ENCODE measurements at regions not wholly inside any gene's neighbourhood (a gene's known extent, or its start where the extent isn't known, plus 50 kb on each side); places are given as distances from the start of the nearest gene placed in this dataset.
"Not testable (repeated sequence)": the region's sequence is repeated elsewhere in the genome, so short reads cannot be mapped to it uniquely, and the experiment has no call there.

DNA sequence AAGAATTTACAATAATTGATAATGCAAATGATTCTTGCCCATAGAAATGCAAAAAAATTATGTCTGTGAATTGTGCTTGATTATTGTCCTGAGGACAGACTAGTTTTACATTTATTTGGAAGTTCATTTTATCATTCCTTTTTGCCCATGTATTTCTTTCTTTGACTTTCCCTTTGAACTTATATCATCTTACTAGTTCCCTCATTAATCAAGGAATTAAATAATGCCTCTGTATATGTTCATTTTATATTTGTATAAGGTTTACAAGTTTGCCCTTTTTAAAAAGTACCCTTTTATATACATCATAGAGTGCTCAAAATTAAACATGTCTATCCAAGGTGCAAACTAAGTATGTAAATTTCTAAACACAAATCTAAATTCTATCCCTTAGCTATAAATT is 501.6 kb downstream of the NTRK2 start:
- no peak for ATAC-seq (replicated peaks)
- Mint-ChIP-seq H3K4me1 (no peaks in the 10 kb centered on the region), H3K27me3 (no peaks in the 10 kb centered on the region), H3K9me3 (peaks cover 4 to 6% of the 10 kb centered on the region in 2 donors), H3K36me3 (no peaks in the 10 kb centered on the region), H3K4me3 (no peak overlapping the region), H3K27ac (no peak overlapping the region)
- no peak for DNase-seq

DNA sequence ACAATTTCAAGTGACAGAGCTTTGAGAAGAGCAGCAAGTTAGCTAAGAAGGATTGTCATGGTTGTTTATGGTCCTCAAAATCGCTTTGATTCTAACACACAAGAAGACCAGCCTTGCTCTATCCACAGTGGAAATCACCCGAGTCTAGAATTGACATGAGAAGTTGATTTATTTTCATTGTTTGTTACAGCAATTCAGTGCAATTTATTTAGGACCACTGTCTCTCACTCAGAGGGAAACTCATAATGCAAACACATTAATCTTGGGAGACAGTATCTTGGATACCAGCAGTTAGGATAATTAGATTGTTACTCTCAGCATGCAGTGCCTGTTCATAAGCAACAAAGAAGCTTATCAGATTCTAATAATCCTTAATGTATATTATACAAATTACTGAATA is 498.9 kb downstream of the NTRK2 start:
- no peak overlapping the region for H3K4me3 Mint-ChIP-seq
- ATAC-seq (replicated peaks) (no peak), DNase-seq (no peak)
- no peaks in the 10 kb centered on the region for H3K4me1 Mint-ChIP-seq
- no peak overlapping the region for H3K27ac Mint-ChIP-seq
- no peaks in the 10 kb centered on the region for H3K36me3 Mint-ChIP-seq
- no peaks in the 10 kb centered on the region for H3K27me3 Mint-ChIP-seq
- peaks cover 4 to 6% of the 10 kb centered on the region in 2 donors for H3K9me3 Mint-ChIP-seq

DNA sequence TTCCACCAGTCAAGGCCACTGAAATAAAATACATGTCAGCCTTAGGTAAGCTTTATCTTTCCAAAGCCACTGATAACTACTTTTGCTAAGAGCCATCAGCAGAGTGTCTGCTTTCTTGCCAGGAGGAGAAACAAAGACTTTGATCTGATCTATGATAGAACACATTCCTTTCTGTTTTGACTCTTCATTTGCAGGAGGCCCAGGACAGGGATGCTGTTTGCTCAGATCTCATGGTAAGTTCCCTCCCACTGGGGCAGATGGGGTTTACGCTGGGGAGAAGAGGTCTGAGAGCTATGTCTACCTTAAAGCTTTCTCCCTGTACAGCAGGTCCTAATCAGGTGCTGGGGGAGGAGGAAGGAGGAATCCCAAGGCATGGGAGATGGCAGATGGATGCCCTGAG is 497.6 kb downstream of the NTRK2 start:
- peaks cover 6% of the 10 kb centered on the region in 2 donors for H3K9me3 Mint-ChIP-seq
- no peaks in the 10 kb centered on the region for H3K4me1 Mint-ChIP-seq
- H3K4me3 Mint-ChIP-seq = no peak overlapping the region
- no peak for DNase-seq
- no peaks in the 10 kb centered on the region for H3K27me3 Mint-ChIP-seq
- H3K27ac Mint-ChIP-seq = no peak overlapping the region
- no peak for ATAC-seq (replicated peaks)
- H3K36me3 Mint-ChIP-seq = no peaks in the 10 kb centered on the region

DNA sequence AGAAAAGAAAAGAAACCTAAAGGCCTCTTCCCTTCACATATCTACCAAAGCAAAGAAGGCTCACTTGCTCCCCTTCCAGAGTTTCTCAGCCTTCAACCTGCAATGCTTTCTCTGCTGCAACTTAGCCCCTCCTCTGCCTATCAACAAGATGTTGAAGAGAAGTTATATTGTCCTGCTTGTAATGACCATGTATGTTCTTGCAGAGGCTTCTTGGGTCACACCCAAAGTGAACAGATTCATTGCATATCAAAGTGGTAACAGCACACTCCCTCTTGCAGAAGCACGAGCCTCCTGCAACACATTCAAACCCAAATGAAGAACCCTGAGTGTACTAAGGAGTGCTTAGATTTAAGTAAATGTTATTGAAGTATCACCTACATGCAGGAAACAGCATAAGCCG is 494.3 kb downstream of the NTRK2 start:
- no peak overlapping the region for H3K27ac Mint-ChIP-seq
- no peak for ATAC-seq (replicated peaks)

DNA sequence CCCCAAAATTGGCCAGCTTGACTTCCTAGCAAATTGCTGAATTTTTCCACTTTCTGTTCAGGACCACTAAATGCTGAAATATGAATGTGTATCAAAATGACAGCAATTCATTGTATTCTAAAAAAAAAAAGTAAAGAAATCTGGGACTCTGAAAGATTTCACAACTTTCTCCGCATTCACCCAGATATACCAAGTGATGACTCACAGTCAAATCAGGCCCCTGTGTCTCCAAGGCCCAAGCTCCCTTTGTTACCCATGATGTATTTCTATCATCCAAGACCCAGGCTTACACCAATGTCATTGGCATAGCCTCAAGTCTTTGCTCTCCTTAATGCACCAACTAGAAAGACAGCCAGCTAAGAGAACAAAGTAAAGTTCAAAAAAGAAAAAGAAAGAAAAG is 493.9 kb downstream of the NTRK2 start:
- ATAC-seq (replicated peaks) (no peak), DNase-seq (no peak)
- H3K36me3 Mint-ChIP-seq = no peaks in the 10 kb centered on the region
- no peaks in the 10 kb centered on the region for H3K4me1 Mint-ChIP-seq
- H3K27me3 Mint-ChIP-seq = no peaks in the 10 kb centered on the region
- no peak overlapping the region for H3K27ac Mint-ChIP-seq
- no peak overlapping the region for H3K4me3 Mint-ChIP-seq
- H3K9me3 Mint-ChIP-seq = peaks cover 0 to 5% of the 10 kb centered on the region in 2 donors

More for the DNA sequence above, 494.3 kb downstream of the NTRK2 start:
- peaks cover 0 to 5% of the 10 kb centered on the region in 2 donors for H3K9me3 Mint-ChIP-seq
- no peaks in the 10 kb centered on the region for H3K27me3 Mint-ChIP-seq
- DNase-seq = no peak
- H3K36me3 Mint-ChIP-seq = no peaks in the 10 kb centered on the region
- no peak overlapping the region for H3K4me3 Mint-ChIP-seq
- no peaks in the 10 kb centered on the region for H3K4me1 Mint-ChIP-seq

DNA sequence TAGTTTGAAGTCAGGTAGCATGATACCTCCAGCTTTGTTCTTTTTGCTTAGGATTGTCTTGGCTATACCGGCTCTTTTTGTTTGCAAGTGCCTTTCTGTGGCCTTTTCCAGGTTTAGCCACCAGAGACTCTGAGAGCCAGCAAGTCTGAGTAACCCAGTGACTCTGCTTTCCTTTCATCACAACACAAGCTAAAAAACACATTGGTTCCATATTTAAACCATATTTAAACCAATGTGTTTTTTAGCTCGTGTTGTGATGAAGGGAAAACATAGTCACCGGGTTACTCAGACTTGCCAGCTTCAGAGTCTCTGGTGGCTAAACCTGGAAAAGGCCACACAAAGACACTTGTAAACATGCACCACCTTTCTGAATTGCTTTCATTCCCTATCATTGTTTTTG is 493.3 kb downstream of the NTRK2 start:
- no peak overlapping the region for H3K27ac Mint-ChIP-seq
- ATAC-seq (replicated peaks) = no peak
- H3K36me3 Mint-ChIP-seq = no peaks in the 10 kb centered on the region
- no peaks in the 10 kb centered on the region for H3K27me3 Mint-ChIP-seq
- peaks cover 0 to 5% of the 10 kb centered on the region in 2 donors for H3K9me3 Mint-ChIP-seq
- no peak overlapping the region for H3K4me3 Mint-ChIP-seq
- no peak for DNase-seq
- H3K4me1 Mint-ChIP-seq = no peaks in the 10 kb centered on the region

DNA sequence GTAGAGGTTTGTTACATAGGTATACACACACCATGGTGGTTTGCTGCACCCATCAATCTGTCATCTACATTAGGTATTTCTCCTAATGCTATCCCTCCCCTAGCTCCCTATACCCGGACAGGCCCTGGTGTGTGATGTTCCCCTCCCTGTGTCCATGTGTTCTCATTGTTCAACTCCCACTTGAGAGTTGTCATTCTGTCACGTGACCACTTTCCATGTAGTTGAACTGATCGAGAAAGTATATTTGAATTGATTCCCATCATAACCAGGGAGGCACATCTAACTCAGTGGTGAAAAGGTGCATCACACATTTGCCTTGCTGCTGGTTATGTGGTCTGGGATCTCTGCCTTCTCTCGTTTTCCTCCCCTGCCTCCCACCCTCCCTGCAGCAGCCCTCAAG is 491.4 kb downstream of the NTRK2 start:
- ATAC-seq (replicated peaks) = not testable (repeated sequence)

DNA sequence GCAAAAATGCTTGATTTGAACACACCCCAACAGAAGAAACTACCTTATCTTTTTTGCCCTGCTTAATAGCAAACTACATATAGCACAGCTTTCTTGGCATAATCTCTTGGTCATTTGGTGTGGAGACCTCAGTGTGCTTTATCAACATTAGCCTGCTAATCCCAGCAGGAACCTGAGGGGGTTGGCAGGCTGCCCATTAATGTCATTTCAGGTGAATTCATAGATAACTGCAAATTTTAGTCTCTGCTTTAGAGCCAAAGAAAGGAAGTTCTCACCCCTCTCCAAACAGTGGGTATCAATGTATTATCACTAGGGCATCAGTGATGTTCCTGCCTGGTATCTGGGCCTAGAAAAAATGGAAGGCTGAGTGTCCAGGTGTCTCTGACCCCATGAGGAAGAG is 489.0 kb downstream of the NTRK2 start:
- Mint-ChIP-seq H3K4me1 (no peaks in the 10 kb centered on the region), H3K27ac (no peak overlapping the region), H3K27me3 (peaks cover 0 to 3% of the 10 kb centered on the region in 2 donors), H3K4me3 (no peak overlapping the region), H3K36me3 (no peaks in the 10 kb centered on the region), H3K9me3 (peaks cover 0 to 5% of the 10 kb centered on the region in 2 donors)
- ATAC-seq (replicated peaks) = no peak
- DNase-seq = no peak

More for the DNA sequence above, 491.4 kb downstream of the NTRK2 start:
- DNase-seq, H3K4me1 Mint-ChIP-seq, H3K9me3 Mint-ChIP-seq, H3K27ac Mint-ChIP-seq, H3K36me3 Mint-ChIP-seq, H3K27me3 Mint-ChIP-seq, H3K4me3 Mint-ChIP-seq: not testable (repeated sequence)

DNA sequence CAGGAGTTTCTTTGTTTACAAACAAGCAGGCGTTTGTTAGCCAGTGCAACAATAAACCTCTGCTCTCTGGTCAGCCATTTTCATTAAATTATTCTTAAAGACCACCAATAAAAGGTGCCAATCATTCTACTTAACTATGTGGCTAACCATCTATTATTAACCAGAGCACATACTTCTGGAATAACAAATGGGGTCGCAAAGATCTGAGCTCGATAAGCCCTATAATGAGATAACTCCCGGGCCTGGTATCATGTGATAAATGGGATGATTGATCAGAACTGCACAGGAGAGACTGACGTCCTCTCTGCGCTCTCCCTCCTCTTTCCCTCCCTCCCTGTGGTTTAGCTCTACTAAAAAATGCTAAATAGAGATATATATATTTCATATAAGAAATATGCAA is 488.2 kb downstream of the NTRK2 start:
- no peak for ATAC-seq (replicated peaks)
- H3K9me3 Mint-ChIP-seq = peaks cover 0 to 5% of the 10 kb centered on the region in 2 donors
- no peaks in the 10 kb centered on the region for H3K36me3 Mint-ChIP-seq
- no peak overlapping the region for H3K4me3 Mint-ChIP-seq
- no peak for DNase-seq
- no peaks in the 10 kb centered on the region for H3K4me1 Mint-ChIP-seq
- H3K27me3 Mint-ChIP-seq = peaks cover 0 to 3% of the 10 kb centered on the region in 2 donors
- H3K27ac Mint-ChIP-seq = no peak overlapping the region

DNA sequence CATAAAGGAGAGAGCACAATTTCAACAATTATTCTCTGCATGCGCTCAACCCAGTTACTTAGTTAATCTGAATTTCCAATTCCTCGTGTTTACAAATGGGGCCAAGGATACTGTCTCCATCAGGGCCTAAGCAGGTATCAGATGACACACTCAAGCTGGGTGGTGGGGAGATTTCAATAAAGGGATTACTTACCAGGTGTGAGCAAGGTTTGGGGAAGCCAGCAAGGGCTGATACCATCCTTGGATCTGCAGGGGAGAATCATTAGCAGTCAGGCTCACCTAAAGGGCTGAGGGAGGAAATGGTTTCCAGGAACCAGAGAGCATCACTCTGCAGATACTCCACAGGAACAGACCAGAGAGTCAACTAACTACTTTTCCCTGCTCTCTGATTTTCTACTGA is 487.1 kb downstream of the NTRK2 start:
- no peak overlapping the region for H3K27ac Mint-ChIP-seq
- H3K9me3 Mint-ChIP-seq = no peaks in the 10 kb centered on the region
- no peak for ATAC-seq (replicated peaks)
- no peak overlapping the region for H3K4me3 Mint-ChIP-seq
- H3K4me1 Mint-ChIP-seq = no peaks in the 10 kb centered on the region
- H3K27me3 Mint-ChIP-seq = peaks cover 0 to 3% of the 10 kb centered on the region in 2 donors
- H3K36me3 Mint-ChIP-seq = no peaks in the 10 kb centered on the region
- no peak for DNase-seq

DNA sequence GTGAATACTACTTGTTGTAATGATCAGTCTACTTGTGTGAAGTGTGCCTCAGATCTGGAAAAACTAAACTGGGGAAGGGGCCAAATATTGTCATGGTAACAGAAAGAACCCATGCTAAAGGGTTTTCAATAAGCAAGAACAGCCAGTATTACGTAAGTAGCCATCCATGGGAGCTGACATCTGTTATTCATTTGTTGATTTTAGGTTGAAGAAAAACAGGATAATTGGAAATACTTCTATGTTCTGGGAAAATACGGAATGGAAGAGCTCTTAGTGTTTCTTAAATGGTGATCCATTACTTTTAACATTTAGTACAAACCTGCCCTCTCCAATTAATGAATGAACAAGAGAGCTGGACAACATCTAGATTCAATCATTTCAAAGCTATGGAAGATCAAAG is 485.8 kb downstream of the NTRK2 start:
- H3K4me1 Mint-ChIP-seq = no peaks in the 10 kb centered on the region
- no peaks in the 10 kb centered on the region for H3K9me3 Mint-ChIP-seq
- H3K36me3 Mint-ChIP-seq = no peaks in the 10 kb centered on the region
- H3K4me3 Mint-ChIP-seq = no peak overlapping the region
- peaks cover 0 to 3% of the 10 kb centered on the region in 2 donors for H3K27me3 Mint-ChIP-seq
- no peak overlapping the region for H3K27ac Mint-ChIP-seq
- ATAC-seq (replicated peaks) (no peak), DNase-seq (no peak)

DNA sequence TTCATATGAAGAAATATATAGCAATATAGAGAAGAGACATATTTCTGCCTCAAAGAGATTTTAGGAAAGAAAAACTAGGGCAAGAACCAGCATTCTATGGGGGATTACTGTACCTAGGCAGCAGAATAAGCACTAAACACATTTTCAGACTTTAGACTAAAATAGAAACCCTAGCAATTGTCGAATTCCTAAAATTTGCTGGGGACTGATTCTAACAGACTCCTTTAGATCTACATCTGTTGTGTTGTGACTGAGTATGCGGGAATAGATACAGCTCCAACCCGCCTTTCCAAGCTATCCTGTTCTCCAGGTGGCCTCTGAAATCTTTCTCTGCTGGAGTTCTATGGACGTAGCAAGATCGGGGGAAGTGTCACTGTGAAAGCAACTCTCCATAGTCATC is 482.2 kb downstream of the NTRK2 start:
- ATAC-seq (replicated peaks) = no peak
- Mint-ChIP-seq H3K4me3 (no peak overlapping the region), H3K4me1 (no peaks in the 10 kb centered on the region), H3K27ac (no peak overlapping the region), H3K9me3 (peaks cover 0 to 4% of the 10 kb centered on the region in 2 donors), H3K36me3 (no peaks in the 10 kb centered on the region), H3K27me3 (peaks cover 0 to 10% of the 10 kb centered on the region in 2 donors)
- no peak for DNase-seq

DNA sequence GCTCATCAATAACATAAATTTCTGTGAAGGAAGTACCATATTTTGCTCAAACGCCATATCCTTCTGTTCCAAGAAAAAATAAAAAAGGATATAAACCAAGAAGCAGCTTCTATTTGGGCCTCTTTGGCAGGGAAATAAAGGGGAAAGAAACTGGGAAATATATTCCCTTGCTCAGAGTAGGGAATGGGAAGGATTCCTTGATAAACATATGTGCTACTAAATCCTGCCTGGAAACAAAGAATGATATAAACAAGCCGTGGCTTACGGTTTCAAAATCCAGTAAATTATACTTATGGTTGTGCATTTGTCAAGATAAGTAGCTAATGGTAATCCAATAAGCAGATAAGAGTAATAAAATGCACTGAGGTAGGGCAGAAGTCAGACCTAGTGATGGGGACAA is 481.6 kb downstream of the NTRK2 start:
- H3K27me3 Mint-ChIP-seq = peaks cover 0 to 10% of the 10 kb centered on the region in 2 donors
- DNase-seq = no peak
- no peak for ATAC-seq (replicated peaks)
- no peak overlapping the region for H3K4me3 Mint-ChIP-seq
- H3K36me3 Mint-ChIP-seq = no peaks in the 10 kb centered on the region
- H3K4me1 Mint-ChIP-seq = no peaks in the 10 kb centered on the region
- no peak overlapping the region for H3K27ac Mint-ChIP-seq
- peaks cover 0 to 4% of the 10 kb centered on the region in 2 donors for H3K9me3 Mint-ChIP-seq

DNA sequence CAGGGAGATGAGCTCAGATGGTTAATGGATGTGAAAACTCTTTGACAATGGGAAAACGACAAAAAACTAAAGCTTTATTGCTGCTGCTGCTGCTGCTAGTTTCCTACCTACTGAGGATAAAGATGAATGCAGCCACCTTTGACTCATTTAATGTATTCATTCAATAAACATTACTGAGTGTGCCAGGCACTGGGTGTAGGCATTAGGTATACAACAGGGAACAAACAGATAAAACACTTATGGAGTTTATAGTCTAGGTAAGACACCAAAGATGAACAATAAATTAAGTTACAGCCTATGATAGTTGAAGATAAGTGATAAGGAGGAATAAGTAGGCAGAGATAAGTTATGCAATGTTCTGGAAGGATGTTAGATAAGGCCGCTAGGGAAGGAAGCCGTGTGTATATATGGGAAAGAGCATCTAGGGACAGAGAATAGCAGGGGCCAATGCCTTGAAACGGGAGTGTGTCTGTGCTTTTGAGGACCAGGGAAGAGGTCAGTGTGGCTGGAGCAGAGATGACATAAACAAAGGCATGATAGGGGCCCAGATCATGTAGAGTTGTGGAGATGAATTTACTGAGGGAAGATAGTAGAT is 477.6 kb downstream of the NTRK2 start:
- no peaks in the 10 kb centered on the region for H3K36me3 Mint-ChIP-seq
- no peak overlapping the region for H3K4me3 Mint-ChIP-seq
- H3K27ac Mint-ChIP-seq = no peak overlapping the region
- peaks cover 0 to 6% of the 10 kb centered on the region in 2 donors for H3K27me3 Mint-ChIP-seq
- ATAC-seq (replicated peaks) = no peak
- DNase-seq = no peak
- H3K4me1 Mint-ChIP-seq = no peaks in the 10 kb centered on the region
- peaks cover 0 to 4% of the 10 kb centered on the region in 2 donors for H3K9me3 Mint-ChIP-seq

DNA sequence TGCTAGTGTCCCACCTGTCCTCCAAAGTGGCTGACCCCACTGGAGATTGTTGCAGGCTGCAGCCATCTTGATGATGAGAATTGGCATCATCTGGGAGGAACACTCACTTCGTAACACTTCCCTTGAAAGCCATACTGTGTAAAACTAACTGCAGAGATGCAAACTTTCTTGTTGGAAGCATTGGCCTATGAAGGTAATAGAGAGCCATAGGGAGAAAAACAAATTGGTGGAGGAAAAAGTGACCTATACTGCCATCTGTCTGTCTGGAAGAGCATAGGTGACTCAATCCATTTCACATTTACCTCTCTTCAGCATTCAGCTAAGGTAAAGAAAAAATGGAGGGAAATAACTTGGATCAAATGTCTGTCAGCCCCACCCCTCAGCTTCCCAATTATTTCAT is 473.4 kb downstream of the NTRK2 start:
- Mint-ChIP-seq H3K27ac (no peak overlapping the region), H3K36me3 (no peaks in the 10 kb centered on the region), H3K27me3 (peaks cover 0 to 6% of the 10 kb centered on the region in 2 donors), H3K4me3 (no peak overlapping the region), H3K9me3 (peaks cover 0 to 4% of the 10 kb centered on the region in 2 donors), H3K4me1 (no peaks in the 10 kb centered on the region)
- DNase-seq = no peak
- no peak for ATAC-seq (replicated peaks)

DNA sequence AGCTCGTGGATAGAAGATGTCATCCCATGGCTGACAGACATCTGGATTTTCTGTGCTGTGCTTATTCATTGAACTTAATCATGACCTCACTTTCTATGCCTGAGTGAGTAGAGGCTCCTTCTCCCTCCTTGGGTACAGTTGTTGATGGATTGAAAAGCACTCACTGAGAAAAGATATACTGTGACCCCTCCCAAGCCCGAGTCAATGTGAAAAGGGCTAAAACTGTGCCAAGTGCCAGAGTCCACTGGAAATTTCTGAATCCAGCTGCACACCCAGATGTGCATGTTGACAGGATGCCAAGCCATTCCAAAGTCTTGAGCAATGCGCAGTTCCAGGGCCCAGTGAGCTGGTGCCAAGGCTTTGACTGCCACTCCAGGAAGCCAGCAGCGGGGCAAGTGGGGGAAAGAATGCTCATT is 473.0 kb downstream of the NTRK2 start:
- H3K4me1 Mint-ChIP-seq = no peaks in the 10 kb centered on the region
- peaks cover 0 to 4% of the 10 kb centered on the region in 2 donors for H3K9me3 Mint-ChIP-seq
- DNase-seq (no peak), ATAC-seq (replicated peaks) (no peak)
- peaks cover 0 to 5% of the 10 kb centered on the region in 2 donors for H3K27me3 Mint-ChIP-seq
- no peak overlapping the region for H3K4me3 Mint-ChIP-seq
- H3K27ac Mint-ChIP-seq = no peak overlapping the region
- H3K36me3 Mint-ChIP-seq = no peaks in the 10 kb centered on the region

Measured in stimulated activated naive B cell treated with anti-CD40 and anti-IgM and Interleukin-4, amounts not matched to agents 10 μg/mL and 1 μg/mL and 100 μg/mL, for 72 hours (primary cell).